HCT116 (cell line): ENCODE measurements at regions not wholly inside any gene's neighbourhood (a gene's known extent, or its start where the extent isn't known, plus 50 kb on each side); places are given as distances from the start of the nearest gene placed in this dataset.

ENCODE experiments used
- ATAC-seq: fragments of 200-7000 bp; cut with Tn5 transposase; 2 replicates; pipeline ENCODE4 v1.9.1; 2020; ENCODE audit warnings: mild to moderate bottlenecking, moderate library complexity
- BruUV-seq: library from RNA; stranded (reverse); fragments of 400-500 nt; replicated peaks from 2 replicates; lab custom pipeline; 2021; lab: Mats Ljungman, UMichigan
- CTCF ChIA-PET: fragments of 300-600 bp; sonication (Branson Sonifier 250); formaldehyde crosslinking; loops from one replicate; lab custom pipeline; 2021; ENCODE audit warnings: antibody characterized with exemption; lab: Charles Lee
- POLR2A ChIA-PET: fragments of 300-600, 350-600 bp; sonication (Branson Sonifier 250); formaldehyde crosslinking; loops from one replicate; lab custom pipeline; 2021; ENCODE audit warnings: antibody characterized with exemption; lab: Charles Lee
- RAD21 ChIA-PET, 2 experiments: fragments of 300-600 bp; sonication (Branson Sonifier 250); formaldehyde crosslinking; loops; one replicate each; lab custom pipeline; 2023; ENCODE audit warnings: low total read pairs in 2 of 2; ENCODE audit not compliant: uncharacterized antibody in 2 of 2, unreplicated experiment in 2 of 2, low non-redundant PET in 1 of 2; lab: Charles Lee
- DNase-seq: peaks from one replicate; pipeline ENCODE4 v3.0.0-alpha.2; 2010; ENCODE audit warnings: low read depth, low spot score
- H2AFZ ChIP-seq: fragments of 200-600 bp; shearing (Covaris generic), sonication (generic); 2 replicates; pipeline ENCODE4 v1.6.1; 2017; ENCODE audit warnings: low read depth, mixed run types, mixed read lengths, antibody characterized with exemption, low read length; ENCODE audit not compliant: poor library complexity, severe bottlenecking
- H3K27ac ChIP-seq: 2 replicates; pipeline ENCODE4 v1.5.1; 2012; ENCODE audit warnings: low read depth, low read length
- H3K27me3 ChIP-seq: fragments of 200-600 bp; sonication (generic); 2 replicates; pipeline ENCODE4 v1.6.1; 2016; ENCODE audit warnings: mixed run types, low read length, mixed read lengths; ENCODE audit not compliant: insufficient read depth
- H3K36me3 ChIP-seq, 2 experiments: fragments of 200-500 bp in 1 of 2; fragments of 200-600 bp in 1 of 2; sonication (Bioruptor generic) in 1 of 2; sonication (generic) in 1 of 2; 2 replicates each; pipeline versions ENCODE4 v1.5.1 to v1.6.1; 2014 to 2016; ENCODE audit warnings: low read length in 2 of 2, inconsistent platforms in 1 of 2, mixed read lengths in 1 of 2, mixed run types in 1 of 2; ENCODE audit not compliant: insufficient read depth in 2 of 2, control insufficient read depth in 1 of 2
- H3K4me1 ChIP-seq, 2 experiments: fragments of 200-600 bp in 1 of 2; sonication (generic) in 1 of 2; 2 replicates each; pipeline versions ENCODE4 v1.5.1 to v1.6.1; 2012 to 2017; ENCODE audit warnings: low read length in 2 of 2, inconsistent platforms in 1 of 2, mild to moderate bottlenecking in 1 of 2, mixed read lengths in 1 of 2, mixed run types in 1 of 2, moderate library complexity in 1 of 2; ENCODE audit not compliant: insufficient read depth in 2 of 2, control insufficient read depth in 1 of 2
- H3K4me2 ChIP-seq: fragments of 200-600 bp; sonication (generic); 2 replicates; pipeline ENCODE4 v1.6.1; 2017; ENCODE audit warnings: mixed run types, low read length, mixed read lengths
- H3K4me3 ChIP-seq, 2 experiments: fragments of 200-600 bp in 1 of 2; sonication (generic) in 1 of 2; replicated peaks in 1 of 2; 2 replicates each; pipeline ENCODE4 v1.5.1; 2011 to 2016; ENCODE audit warnings: low read length in 2 of 2, control low read depth in 1 of 2, low read depth in 1 of 2, mild to moderate bottlenecking in 1 of 2, mixed read lengths in 1 of 2, mixed run types in 1 of 2
- H3K79me2 ChIP-seq: fragments of 200-600 bp; sonication (generic); 2 replicates; pipeline ENCODE4 v1.6.1; 2017; ENCODE audit warnings: mild to moderate bottlenecking, mixed run types, low read length, moderate library complexity, mixed read lengths; ENCODE audit not compliant: insufficient read depth
- H3K9ac ChIP-seq: fragments of 200-600 bp; sonication (generic); 2 replicates; pipeline ENCODE4 v1.6.1; 2016; ENCODE audit warnings: low read length, mixed read lengths
- H3K9me2 ChIP-seq: fragments of 200-600 bp; sonication (generic), shearing (Covaris generic); 2 replicates; pipeline ENCODE4 v1.6.1; 2017; ENCODE audit warnings: mixed run types, mild to moderate bottlenecking, moderate library complexity; ENCODE audit not compliant: insufficient read depth
- H3K9me3 ChIP-seq, 2 experiments: fragments of 200-500 bp in 1 of 2; fragments of 200-600 bp in 1 of 2; sonication (Bioruptor generic) in 1 of 2; sonication (generic) in 1 of 2; 2 replicates each; pipeline ENCODE4 v1.6.1; 2014 to 2017; ENCODE audit warnings: low read length in 2 of 2, mixed read lengths in 2 of 2, inconsistent platforms in 1 of 2, low read depth in 1 of 2, mild to moderate bottlenecking in 1 of 2, mixed run types in 1 of 2, moderate library complexity in 1 of 2; ENCODE audit not compliant: control insufficient read depth in 1 of 2, insufficient read depth in 1 of 2
- H4K20me1 ChIP-seq: fragments of 200-600 bp; sonication (generic), shearing (Covaris generic); 2 replicates; pipeline ENCODE4 v1.6.1; 2017; ENCODE audit warnings: mixed run types, mild to moderate bottlenecking, moderate library complexity; ENCODE audit not compliant: insufficient read depth
- ATF3 ChIP-seq: IDR thresholded peaks from 2 replicates; pipeline ENCODE4 v1.6.1; 2012
- CBX3 ChIP-seq: IDR thresholded peaks from 2 replicates; pipeline ENCODE4 v1.6.1; 2012; ENCODE audit warnings: low read depth
- CEBPB ChIP-seq: IDR thresholded peaks from 2 replicates; pipeline ENCODE4 v1.6.1; 2012; ENCODE audit warnings: low read depth
- CTCF ChIP-seq, 3 experiments: fragments of 200-600 bp in 1 of 3; sonication (generic) in 1 of 3; IDR thresholded peaks in 2 of 3; conservative IDR thresholded peaks in 1 of 3; 2 replicates each; pipeline ENCODE4 v1.5.1; 2012 to 2017; ENCODE audit warnings: low read depth in 2 of 3, low read length in 2 of 3, antibody characterized with exemption in 1 of 3, borderline replicate concordance in 1 of 3, control low read depth in 1 of 3, mild to moderate bottlenecking in 1 of 3, mixed read lengths in 1 of 3, mixed run types in 1 of 3, moderate library complexity in 1 of 3; ENCODE audit not compliant: insufficient read depth in 1 of 3
- EGR1 ChIP-seq: IDR thresholded peaks from 2 replicates; pipeline ENCODE4 v1.6.1; 2012; ENCODE audit warnings: low read depth
- ELF1 ChIP-seq: IDR thresholded peaks from 2 replicates; pipeline ENCODE4 v1.6.1; 2012; ENCODE audit warnings: low read depth, borderline replicate concordance
- EZH2 ChIP-seq: fragments of 200-600 bp; sonication (generic); IDR thresholded peaks from 2 replicates; pipeline ENCODE4 v1.6.1; 2017; ENCODE audit warnings: antibody characterized with exemption, mixed run types
- EZH2phosphoT487 ChIP-seq: fragments of 200-600 bp; IDR thresholded peaks from 2 replicates; pipeline ENCODE4 v1.6.1; 2018; ENCODE audit warnings: antibody characterized with exemption, borderline replicate concordance
- FOSL1 ChIP-seq: IDR thresholded peaks from 2 replicates; pipeline ENCODE4 v1.6.1; 2012; ENCODE audit warnings: low read depth
- JUND ChIP-seq: IDR thresholded peaks from 2 replicates; pipeline ENCODE4 v1.6.1; 2012
- POLR2A ChIP-seq: IDR thresholded peaks from 2 replicates; pipeline ENCODE4 v1.7.0; 2011; ENCODE audit warnings: borderline replicate concordance; ENCODE audit not compliant: insufficient read depth, insufficient read length; ENCODE audit errors: extremely low read depth
- RAD21 ChIP-seq: IDR thresholded peaks from 2 replicates; pipeline ENCODE4 v1.6.1; 2012; ENCODE audit warnings: low read depth, mild to moderate bottlenecking
- SIN3A ChIP-seq: IDR thresholded peaks from 2 replicates; pipeline ENCODE4 v1.6.1; 2012; ENCODE audit warnings: low read depth
- SP1 ChIP-seq: IDR thresholded peaks from 2 replicates; pipeline ENCODE4 v1.6.1; 2012; ENCODE audit warnings: low read depth
- TCF7L2 ChIP-seq: IDR thresholded peaks from 2 replicates; pipeline ENCODE4 v1.7.0; 2011; ENCODE audit warnings: borderline replicate concordance, inconsistent platforms; ENCODE audit not compliant: insufficient read depth, insufficient read length; ENCODE audit errors: extremely low read depth
- ZNF274 ChIP-seq: fragments of 200-500 bp; sonication (Bioruptor generic); IDR thresholded peaks from 2 replicates; pipeline ENCODE4 v1.6.1; 2014; ENCODE audit warnings: mild to moderate bottlenecking, low read depth, low read length, inconsistent platforms
- intact Hi-C: fragments of 100-400 bp; cut with micrococcal nuclease; formaldehyde crosslinking; loops from 2 replicates; pipeline ENCODE4 v1.10.0; 2022
- TF ChIP-seq, protein P1 (sequence below): IDR thresholded peaks from 2 replicates; pipeline ENCODE4 v1.6.1; 2012
- TF ChIP-seq, protein P2 (sequence below): IDR thresholded peaks from 2 replicates; pipeline ENCODE4 v1.6.1; 2012; ENCODE audit warnings: low read depth
- TF ChIP-seq, protein P3 (sequence below): IDR thresholded peaks from 2 replicates; pipeline ENCODE4 v1.6.1; 2011; ENCODE audit warnings: mild to moderate bottlenecking, low read length, moderate library complexity; ENCODE audit not compliant: insufficient replicate concordance; ENCODE audit errors: extremely low read depth

GRCh38 chr9:38179965-38180364 lies 110.9 kb upstream of the SHB start:
- no peak overlapping the region for H2AFZ ChIP-seq
- POLR2A ChIA-PET: no interaction called here
- no TSS peak for BruUV-seq

More at GRCh38 chr9:38179965-38180364, 110.9 kb upstream of the SHB start:
- ATAC-seq: no peak
- no peak for DNase-seq
- H3K4me2 ChIP-seq: no peak overlapping the region
- H3K79me2 ChIP-seq: no peaks in the 10 kb centered on the region
- ChIA-PET RAD21 (no interaction called here), CTCF (interaction anchor here (0.7 kb wide), 1 partner anchor 84 kb away, joined by 3 read pairs; no protein-coding TSS in a partner anchor)
- H3K4me3 ChIP-seq: no peak overlapping the region
- no peak overlapping the region for H3K27ac ChIP-seq
- H3K36me3 ChIP-seq: no peaks in the 10 kb centered on the region
- no peaks in the 10 kb centered on the region for H3K27me3 ChIP-seq
- intact Hi-C loops: no loop called here
- H3K9ac ChIP-seq: no peak overlapping the region
- H4K20me1 ChIP-seq: no peaks in the 10 kb centered on the region
- H3K9me3 ChIP-seq: no peaks in the 10 kb centered on the region
- TF ChIP-seq, protein P1, sequence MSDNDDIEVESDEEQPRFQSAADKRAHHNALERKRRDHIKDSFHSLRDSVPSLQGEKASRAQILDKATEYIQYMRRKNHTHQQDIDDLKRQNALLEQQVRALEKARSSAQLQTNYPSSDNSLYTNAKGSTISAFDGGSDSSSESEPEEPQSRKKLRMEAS: no peak
- TF ChIP-seq CEBPB (no peak), SIN3A (no peak), CTCF (IDR thresholded peaks at IDR 0.05 in 2 of 3, conservative IDR thresholded peaks at IDR 0.05 in 1 of 3; ENCODE audit: borderline replicate concordance in 1 of 3, insufficient read depth in 1 of 3, low read depth in 2 of 3, low read length in 2 of 3) (no peak), EGR1 (no peak), ELF1 (no peak), RAD21 (no peak), FOSL1 (no peak), CBX3 (no peak), TCF7L2 (no peak), JUND (no peak), POLR2A (no peak), EZH2phosphoT487 (no peak), ZNF274 (no peak), ATF3 (no peak), SP1 (no peak), EZH2 (no peak)
- TF ChIP-seq, protein P2, sequence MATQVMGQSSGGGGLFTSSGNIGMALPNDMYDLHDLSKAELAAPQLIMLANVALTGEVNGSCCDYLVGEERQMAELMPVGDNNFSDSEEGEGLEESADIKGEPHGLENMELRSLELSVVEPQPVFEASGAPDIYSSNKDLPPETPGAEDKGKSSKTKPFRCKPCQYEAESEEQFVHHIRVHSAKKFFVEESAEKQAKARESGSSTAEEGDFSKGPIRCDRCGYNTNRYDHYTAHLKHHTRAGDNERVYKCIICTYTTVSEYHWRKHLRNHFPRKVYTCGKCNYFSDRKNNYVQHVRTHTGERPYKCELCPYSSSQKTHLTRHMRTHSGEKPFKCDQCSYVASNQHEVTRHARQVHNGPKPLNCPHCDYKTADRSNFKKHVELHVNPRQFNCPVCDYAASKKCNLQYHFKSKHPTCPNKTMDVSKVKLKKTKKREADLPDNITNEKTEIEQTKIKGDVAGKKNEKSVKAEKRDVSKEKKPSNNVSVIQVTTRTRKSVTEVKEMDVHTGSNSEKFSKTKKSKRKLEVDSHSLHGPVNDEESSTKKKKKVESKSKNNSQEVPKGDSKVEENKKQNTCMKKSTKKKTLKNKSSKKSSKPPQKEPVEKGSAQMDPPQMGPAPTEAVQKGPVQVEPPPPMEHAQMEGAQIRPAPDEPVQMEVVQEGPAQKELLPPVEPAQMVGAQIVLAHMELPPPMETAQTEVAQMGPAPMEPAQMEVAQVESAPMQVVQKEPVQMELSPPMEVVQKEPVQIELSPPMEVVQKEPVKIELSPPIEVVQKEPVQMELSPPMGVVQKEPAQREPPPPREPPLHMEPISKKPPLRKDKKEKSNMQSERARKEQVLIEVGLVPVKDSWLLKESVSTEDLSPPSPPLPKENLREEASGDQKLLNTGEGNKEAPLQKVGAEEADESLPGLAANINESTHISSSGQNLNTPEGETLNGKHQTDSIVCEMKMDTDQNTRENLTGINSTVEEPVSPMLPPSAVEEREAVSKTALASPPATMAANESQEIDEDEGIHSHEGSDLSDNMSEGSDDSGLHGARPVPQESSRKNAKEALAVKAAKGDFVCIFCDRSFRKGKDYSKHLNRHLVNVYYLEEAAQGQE: no peak
- TF ChIP-seq, protein P3, sequence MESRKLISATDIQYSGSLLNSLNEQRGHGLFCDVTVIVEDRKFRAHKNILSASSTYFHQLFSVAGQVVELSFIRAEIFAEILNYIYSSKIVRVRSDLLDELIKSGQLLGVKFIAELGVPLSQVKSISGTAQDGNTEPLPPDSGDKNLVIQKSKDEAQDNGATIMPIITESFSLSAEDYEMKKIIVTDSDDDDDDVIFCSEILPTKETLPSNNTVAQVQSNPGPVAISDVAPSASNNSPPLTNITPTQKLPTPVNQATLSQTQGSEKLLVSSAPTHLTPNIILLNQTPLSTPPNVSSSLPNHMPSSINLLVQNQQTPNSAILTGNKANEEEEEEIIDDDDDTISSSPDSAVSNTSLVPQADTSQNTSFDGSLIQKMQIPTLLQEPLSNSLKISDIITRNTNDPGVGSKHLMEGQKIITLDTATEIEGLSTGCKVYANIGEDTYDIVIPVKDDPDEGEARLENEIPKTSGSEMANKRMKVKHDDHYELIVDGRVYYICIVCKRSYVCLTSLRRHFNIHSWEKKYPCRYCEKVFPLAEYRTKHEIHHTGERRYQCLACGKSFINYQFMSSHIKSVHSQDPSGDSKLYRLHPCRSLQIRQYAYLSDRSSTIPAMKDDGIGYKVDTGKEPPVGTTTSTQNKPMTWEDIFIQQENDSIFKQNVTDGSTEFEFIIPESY: no peak
- H3K9me2 ChIP-seq: no peaks in the 10 kb centered on the region
- peaks cover 0 to 54% of the 10 kb centered on the region in 2 experiments; a peak in 3 of 4 replicates for H3K4me1 ChIP-seq
